IPS-15b (cell line): ENCODE measurements at regions not wholly inside any gene's neighbourhood (a gene's known extent, or its start where the extent isn't known, plus 50 kb on each side); places are given as distances from the start of the nearest gene placed in this dataset.

ENCODE experiments used
- H3K27me3 ChIP-seq: one replicate; pipeline ENCODE4 v1.6.1; 2013; ENCODE audit warnings: low read length; ENCODE audit not compliant: control insufficient read depth, insufficient read depth
- H3K36me3 ChIP-seq: one replicate; pipeline ENCODE4 v1.6.1; 2013; ENCODE audit warnings: low read length; ENCODE audit not compliant: control insufficient read depth, insufficient read depth
- H3K4me1 ChIP-seq: one replicate; pipeline ENCODE4 v1.6.1; 2013; ENCODE audit warnings: mild to moderate bottlenecking, low read length; ENCODE audit not compliant: control insufficient read depth, insufficient read depth
- H3K4me3 ChIP-seq: one replicate; pipeline ENCODE4 v1.5.1; 2013; ENCODE audit warnings: low read depth, low read length
- H3K9ac ChIP-seq: one replicate; pipeline ENCODE4 v1.6.1; 2013; ENCODE audit warnings: low read depth, mild to moderate bottlenecking, low read length
- H3K9me3 ChIP-seq: one replicate; pipeline ENCODE4 v1.6.1; 2013; ENCODE audit warnings: mild to moderate bottlenecking, low read length; ENCODE audit not compliant: control insufficient read depth, insufficient read depth

GRCh38 chr10:9811601-9812000, 1206.1 kb upstream of the CELF2 start:
- H3K9ac ChIP-seq, result no peak overlapping the region
- H3K36me3 ChIP-seq, result no peaks in the 10 kb centered on the region
- no peaks in the 10 kb centered on the region for H3K9me3 ChIP-seq
- no peak overlapping the region for H3K4me3 ChIP-seq
- no peaks in the 10 kb centered on the region for H3K4me1 ChIP-seq
- no peaks in the 10 kb centered on the region for H3K27me3 ChIP-seq

- H3K4me3 ChIP-seq, result no peak overlapping the region
- no peaks in the 10 kb centered on the region for H3K27me3 ChIP-seq
- no peak overlapping the region for H3K9ac ChIP-seq
- H3K9me3 ChIP-seq, result no peaks in the 10 kb centered on the region
- H3K36me3 ChIP-seq, result no peaks in the 10 kb centered on the region
- H3K4me1 ChIP-seq, result no peaks in the 10 kb centered on the region
Measured at GRCh38 chr10:9814285-9814864, 1203.3 kb upstream of the CELF2 start.

- Histone ChIP-seq H3K9me3 (no peaks in the 10 kb centered on the region), H3K27me3 (no peaks in the 10 kb centered on the region), H3K9ac (no peak overlapping the region), H3K4me1 (no peaks in the 10 kb centered on the region), H3K4me3 (no peak overlapping the region), H3K36me3 (no peaks in the 10 kb centered on the region)
Measured at GRCh38 chr10:9819756-9820494, 1197.7 kb upstream of the CELF2 start.

- Histone ChIP-seq H3K36me3 (no peaks in the 10 kb centered on the region), H3K9ac (no peak overlapping the region), H3K4me3 (no peak overlapping the region), H3K4me1 (no peaks in the 10 kb centered on the region), H3K27me3 (no peaks in the 10 kb centered on the region), H3K9me3 (no peaks in the 10 kb centered on the region)
Measured at GRCh38 chr10:9823268-9823930, 1194.3 kb upstream of the CELF2 start.

- H3K4me1 ChIP-seq, result no peaks in the 10 kb centered on the region
- no peak overlapping the region for H3K9ac ChIP-seq
- no peaks in the 10 kb centered on the region for H3K9me3 ChIP-seq
- no peaks in the 10 kb centered on the region for H3K36me3 ChIP-seq
- no peak overlapping the region for H3K4me3 ChIP-seq
- no peaks in the 10 kb centered on the region for H3K27me3 ChIP-seq
Measured at GRCh38 chr10:9824631-9825071, 1193.0 kb upstream of the CELF2 start.

- Histone ChIP-seq H3K9me3 (no peaks in the 10 kb centered on the region), H3K36me3 (no peaks in the 10 kb centered on the region), H3K27me3 (no peaks in the 10 kb centered on the region), H3K4me1 (no peaks in the 10 kb centered on the region), H3K9ac (no peak overlapping the region), H3K4me3 (no peak overlapping the region)
Measured at GRCh38 chr10:9825491-9826018, 1192.1 kb upstream of the CELF2 start.

- no peak overlapping the region for H3K9ac ChIP-seq
- no peaks in the 10 kb centered on the region for H3K9me3 ChIP-seq
- H3K4me3 ChIP-seq, result no peak overlapping the region
- H3K36me3 ChIP-seq, result no peaks in the 10 kb centered on the region
- no peaks in the 10 kb centered on the region for H3K27me3 ChIP-seq
- no peaks in the 10 kb centered on the region for H3K4me1 ChIP-seq
Measured at GRCh38 chr10:9828110-9828509, 1189.6 kb upstream of the CELF2 start.

GRCh38 chr10:9833942-9834341, 1183.7 kb upstream of the CELF2 start:
- H3K4me3 ChIP-seq, result no peak overlapping the region
- H3K4me1 ChIP-seq, result no peaks in the 10 kb centered on the region
- H3K36me3 ChIP-seq, result no peaks in the 10 kb centered on the region
- H3K9ac ChIP-seq, result no peak overlapping the region
- H3K27me3 ChIP-seq, result no peaks in the 10 kb centered on the region
- no peaks in the 10 kb centered on the region for H3K9me3 ChIP-seq

GRCh38 chr10:9834434-9834833, 1183.2 kb upstream of the CELF2 start:
- Histone ChIP-seq H3K9ac (no peak overlapping the region), H3K4me1 (no peaks in the 10 kb centered on the region), H3K9me3 (no peaks in the 10 kb centered on the region), H3K27me3 (no peaks in the 10 kb centered on the region), H3K36me3 (no peaks in the 10 kb centered on the region), H3K4me3 (no peak overlapping the region)

GRCh38 chr10:9845075-9845474, 1172.6 kb upstream of the CELF2 start:
- Histone ChIP-seq H3K9ac (no peak overlapping the region), H3K9me3 (peaks cover 9% of the 10 kb centered on the region), H3K36me3 (no peaks in the 10 kb centered on the region), H3K4me1 (no peaks in the 10 kb centered on the region), H3K27me3 (no peaks in the 10 kb centered on the region), H3K4me3 (no peak overlapping the region)

- H3K4me1 ChIP-seq, result no peaks in the 10 kb centered on the region
- no peak overlapping the region for H3K4me3 ChIP-seq
- H3K9ac ChIP-seq, result no peak overlapping the region
- H3K27me3 ChIP-seq, result no peaks in the 10 kb centered on the region
- no peaks in the 10 kb centered on the region for H3K36me3 ChIP-seq
- H3K9me3 ChIP-seq, result peaks cover 9% of the 10 kb centered on the region
Measured at GRCh38 chr10:9848278-9848677, 1169.4 kb upstream of the CELF2 start.

- Histone ChIP-seq H3K4me1 (no peaks in the 10 kb centered on the region), H3K36me3 (no peaks in the 10 kb centered on the region), H3K9ac (no peak overlapping the region), H3K27me3 (no peaks in the 10 kb centered on the region), H3K9me3 (peaks cover 9% of the 10 kb centered on the region), H3K4me3 (no peak overlapping the region)
Measured at GRCh38 chr10:9848981-9849380, 1168.7 kb upstream of the CELF2 start.
